Epithelial cell of proximal tubule (primary cell): ENCODE measurements at regions not wholly inside any gene's neighbourhood (a gene's known extent, or its start where the extent isn't known, plus 50 kb on each side); places are given as distances from the start of the nearest gene placed in this dataset.

Experiments used
- DNase-seq: peaks from one replicate; pipeline ENCODE4 v3.0.0-alpha.2; 2011; ENCODE audit warnings: low read depth
- H3K4me3 ChIP-seq: 2 replicates; pipeline ENCODE4 v1.5.1; 2011; ENCODE audit warnings: low read depth, mild to moderate bottlenecking, low read length
- CTCF ChIP-seq: conservative IDR thresholded peaks from 2 replicates; pipeline ENCODE4 v1.5.1; 2012; ENCODE audit warnings: low read depth, mild to moderate bottlenecking, low read length

- no peak overlapping the region for H3K4me3 ChIP-seq
- no peak for TF ChIP-seq CTCF
- DNase-seq, result no peak
These were observed 827.1 kb upstream of the FANCL start for GRCh38 chr2:59068255-59068654.

- no peak overlapping the region for H3K4me3 ChIP-seq
- DNase-seq, result no peak
These were observed 825.8 kb upstream of the FANCL start for GRCh38 chr2:59066787-59067399.

GRCh38 chr2:59047373-59047995 lies 806.4 kb upstream of the FANCL start:
- no peak for TF ChIP-seq CTCF
- no peak for DNase-seq
- no peak overlapping the region for H3K4me3 ChIP-seq

More at GRCh38 chr2:59066787-59067399, 825.8 kb upstream of the FANCL start:
- no peak for TF ChIP-seq CTCF

GRCh38 chr2:59046401-59047372 lies 805.6 kb upstream of the FANCL start:
- TF ChIP-seq CTCF, result no peak
- DNase-seq, result no peak
- H3K4me3 ChIP-seq, result no peak overlapping the region

GRCh38 chr2:59044736-59045135 lies 803.6 kb upstream of the FANCL start:
- no peak overlapping the region for H3K4me3 ChIP-seq
- TF ChIP-seq CTCF, result no peak
- no peak for DNase-seq

- no peak overlapping the region for H3K4me3 ChIP-seq
- DNase-seq, result no peak
- TF ChIP-seq CTCF, result no peak
These were observed 800.0 kb upstream of the FANCL start for GRCh38 chr2:59041139-59041538.
